HG02642 (cell line): ENCODE measurements at regions not wholly inside any gene's neighbourhood (a gene's known extent, or its start where the extent isn't known, plus 50 kb on each side); places are given as distances from the start of the nearest gene placed in this dataset.
"Not testable (repeated sequence)": the region's sequence is repeated elsewhere in the genome, so short reads cannot be mapped to it uniquely, and the experiment has no call there.

Experiments
- ATAC-seq: cut with Tn5 transposase; IDR thresholded peaks from one replicate; pipeline ENCODE4 v1.9.1; 2021; ENCODE audit warnings: mild to moderate bottlenecking; ENCODE audit not compliant: unreplicated experiment, poor library complexity

DNA sequence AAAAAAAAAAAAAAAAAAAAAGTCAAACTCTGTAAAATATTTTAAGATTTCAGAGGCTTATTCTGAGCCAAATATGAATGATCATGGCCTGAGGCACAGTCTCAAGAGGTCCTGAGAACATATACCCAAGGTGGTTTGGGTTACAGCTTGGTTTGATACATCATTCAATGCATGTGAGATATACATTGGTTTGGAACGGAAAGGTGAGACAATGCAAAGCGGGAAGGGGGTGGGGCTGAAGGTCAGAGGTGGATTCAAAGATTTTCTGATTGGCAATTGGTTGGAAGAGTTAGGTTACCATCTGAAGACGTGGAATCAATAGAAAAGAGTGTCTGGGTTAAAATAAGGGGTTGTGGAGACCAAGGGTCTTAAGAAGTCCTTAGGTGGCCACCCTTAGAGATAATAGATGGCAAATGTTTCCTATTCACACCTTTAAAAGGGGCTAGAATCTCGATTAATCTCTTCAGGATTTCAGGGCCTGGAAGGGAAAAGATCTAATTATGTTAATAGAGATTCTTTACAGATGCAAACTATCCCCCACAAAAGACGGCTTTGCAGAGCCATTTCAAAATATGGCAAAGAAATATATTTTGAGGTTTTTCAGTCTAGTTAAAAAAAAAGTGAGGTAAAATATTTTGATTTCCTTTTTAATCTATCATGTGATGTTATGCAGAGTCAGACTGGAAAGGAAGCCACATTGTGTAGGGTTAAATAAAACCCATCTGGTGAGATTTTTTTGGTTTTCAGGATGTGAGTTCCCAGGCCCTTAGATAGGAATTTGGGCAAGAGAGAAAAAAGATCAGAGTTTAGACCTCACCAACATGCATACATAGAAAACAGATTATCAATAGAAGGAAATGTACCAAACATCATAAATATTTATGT is 173.8 kb upstream of the CNOT2 start:
- ATAC-seq, result no peak

GRCh38 chr12:70070494-70071007 is 172.7 kb upstream of the CNOT2 start:
- no peak for ATAC-seq

- ATAC-seq, result no peak
Observed at GRCh38 chr12:70074510-70074909, 168.7 kb upstream of the CNOT2 start.

GRCh38 chr12:70077441-70077840 is 165.8 kb upstream of the CNOT2 start:
- no peak for ATAC-seq

DNA sequence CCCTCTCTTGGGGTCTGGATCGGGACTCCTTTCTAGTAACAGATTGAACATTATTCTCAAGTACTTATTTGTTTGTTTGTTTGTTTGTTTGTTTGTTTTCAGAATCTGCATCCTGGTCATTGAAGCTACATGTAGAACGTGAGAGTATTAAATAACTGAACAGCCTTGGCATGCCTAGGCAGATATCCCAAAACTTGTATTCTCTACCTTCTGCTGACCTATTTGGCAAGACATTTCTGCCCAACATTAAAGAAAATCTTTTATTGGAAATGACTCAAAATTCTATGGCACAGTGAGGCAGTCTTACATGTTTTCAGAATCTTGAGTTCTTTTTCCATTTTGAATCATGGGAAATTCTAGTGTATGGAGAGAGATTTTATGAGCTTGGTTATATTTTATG is 165.1 kb upstream of the CNOT2 start:
- ATAC-seq, result no peak

DNA sequence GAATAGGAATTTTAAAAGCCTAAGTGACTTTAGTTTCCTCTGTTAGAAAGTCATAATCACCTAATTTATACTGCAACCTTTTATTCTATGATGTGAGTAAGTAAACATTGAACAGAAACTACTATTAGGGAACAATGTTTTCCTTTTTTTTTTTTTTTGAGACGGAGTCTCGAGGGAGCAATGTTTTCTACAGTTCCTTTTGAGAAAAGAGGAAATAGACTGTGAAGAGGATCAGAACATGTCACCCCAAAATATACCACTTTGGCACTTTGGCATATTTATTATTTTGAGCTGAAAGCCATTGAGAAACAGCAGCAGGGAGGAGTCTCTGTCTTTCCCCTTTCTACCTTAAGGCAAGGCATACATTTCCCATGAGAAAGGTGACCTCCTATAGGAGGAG is 162.7 kb upstream of the CNOT2 start:
- ATAC-seq, result no peak

DNA sequence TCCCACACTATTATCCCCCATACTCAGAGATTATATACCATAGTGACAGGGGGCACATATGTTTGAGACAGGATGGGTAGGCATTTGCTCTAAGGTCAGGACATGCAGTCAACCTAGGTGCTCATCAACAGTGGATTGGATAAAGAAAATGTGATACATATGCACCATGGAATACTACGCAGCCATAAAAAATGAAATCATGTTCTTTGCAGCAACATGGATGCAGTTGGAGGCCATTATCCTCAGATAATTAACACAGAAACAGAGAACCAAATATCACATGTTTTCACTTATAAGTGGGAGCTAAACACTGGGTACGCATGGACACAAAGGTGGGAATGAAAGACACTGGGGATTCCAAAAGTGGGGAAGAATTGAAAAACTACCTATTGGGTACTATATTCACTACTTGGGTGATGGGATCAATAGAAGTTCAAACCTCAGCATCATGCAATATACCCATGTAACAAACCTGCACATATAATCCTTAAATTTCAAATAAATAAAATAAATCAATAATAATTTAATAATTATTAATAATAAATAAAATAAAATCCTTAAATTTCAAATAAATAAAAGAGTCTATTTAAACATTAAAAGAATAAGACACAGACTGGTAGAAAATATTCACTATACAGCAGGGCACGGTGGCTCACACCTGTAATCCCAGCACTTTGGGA is 160.1 kb upstream of the CNOT2 start:
- no peak for ATAC-seq

- ATAC-seq, result no peak
Observed at GRCh38 chr12:70083677-70084020, 159.6 kb upstream of the CNOT2 start.

- not testable (repeated sequence) for ATAC-seq
Observed at GRCh38 chr12:70086372-70086771, 156.9 kb upstream of the CNOT2 start.

GRCh38 chr12:70091021-70091521 is 152.2 kb upstream of the CNOT2 start:
- no peak for ATAC-seq

- ATAC-seq, result no peak
Observed at GRCh38 chr12:70094467-70094866, 148.8 kb upstream of the CNOT2 start.

DNA sequence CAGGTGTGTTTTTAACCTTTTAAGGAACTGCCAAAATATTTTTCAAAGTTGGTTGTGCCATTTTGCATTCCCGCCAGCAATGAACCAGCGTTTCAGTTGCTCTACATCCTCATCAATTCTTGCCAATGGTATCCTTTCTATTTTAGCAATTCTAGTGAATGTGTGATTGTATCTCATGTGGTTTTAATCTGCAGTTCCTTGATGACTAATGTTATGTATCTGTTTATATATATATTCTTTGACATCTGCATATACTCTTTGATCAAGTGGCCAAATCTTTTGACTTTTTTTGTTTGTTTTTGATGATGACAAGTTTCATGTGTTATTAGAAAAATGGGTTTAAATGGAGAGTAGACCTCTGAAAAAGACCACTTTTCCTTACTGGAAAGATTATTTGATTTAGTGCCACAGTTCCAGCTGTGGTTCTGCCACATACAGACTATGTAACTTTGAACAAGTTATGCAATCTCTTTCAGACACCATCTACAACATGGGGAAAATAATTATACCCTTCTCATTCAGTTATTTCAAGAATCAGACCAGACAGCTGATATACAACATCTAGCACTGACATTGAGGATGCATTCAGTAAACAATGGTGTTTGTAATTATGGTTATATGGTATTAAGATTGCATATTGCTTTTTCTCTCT is 146.3 kb upstream of the CNOT2 start:
- no peak for ATAC-seq

DNA sequence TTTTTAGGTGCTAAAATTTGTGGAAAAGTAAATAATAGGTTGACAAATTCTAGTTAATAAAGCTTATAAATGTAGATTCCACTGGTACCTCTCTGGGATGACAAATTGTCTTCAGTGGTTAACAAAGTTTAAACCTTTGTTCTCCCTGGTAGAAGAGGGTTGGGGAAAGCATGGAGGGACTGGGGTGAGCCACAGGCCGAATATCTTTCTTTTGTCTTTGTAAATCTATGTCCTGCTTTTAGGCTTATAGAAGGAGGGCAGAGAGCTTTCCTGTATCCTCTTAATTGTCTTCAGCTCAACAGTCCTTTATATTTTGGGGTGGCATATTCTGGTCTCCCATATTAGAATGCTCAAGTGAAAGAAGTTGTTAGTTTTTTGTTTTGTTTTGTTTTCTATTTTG is 142.2 kb upstream of the CNOT2 start:
- no peak for ATAC-seq

GRCh38 chr12:70106347-70106746 is 136.9 kb upstream of the CNOT2 start:
- ATAC-seq, result no peak

- ATAC-seq, result no peak
Observed at GRCh38 chr12:70110085-70110484, 133.1 kb upstream of the CNOT2 start.

- ATAC-seq, result no peak
Observed at GRCh38 chr12:70117670-70118069, 125.6 kb upstream of the CNOT2 start.

DNA sequence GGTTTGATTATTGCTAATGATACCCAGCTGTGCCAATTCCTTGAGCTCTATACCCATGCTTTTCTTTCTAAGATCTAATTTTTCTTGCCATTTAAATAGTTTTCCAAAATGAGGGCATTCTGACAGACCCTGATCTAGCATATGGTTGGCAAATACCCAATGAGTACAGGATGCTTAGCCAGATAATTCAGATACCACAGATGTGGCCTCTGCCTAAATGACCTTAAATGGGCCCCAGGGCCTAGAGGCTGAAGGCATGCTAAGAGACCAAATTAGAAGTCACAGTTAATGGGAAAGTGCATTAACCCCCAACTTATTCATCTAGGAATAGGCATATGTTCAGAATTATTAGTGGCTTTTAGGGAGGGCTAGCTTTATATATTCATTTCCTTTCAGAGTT is 122.3 kb upstream of the CNOT2 start:
- ATAC-seq, result no peak

GRCh38 chr12:70121562-70121961 is 121.7 kb upstream of the CNOT2 start:
- ATAC-seq, result no peak

GRCh38 chr12:70122804-70123203 is 120.4 kb upstream of the CNOT2 start:
- ATAC-seq, result no peak

- no peak for ATAC-seq
Observed at GRCh38 chr12:70149013-70149412, 94.2 kb upstream of the CNOT2 start.

GRCh38 chr12:70149665-70150064 is 93.6 kb upstream of the CNOT2 start:
- ATAC-seq, result no peak
